ENCODE measurements at regions not wholly inside any gene's neighbourhood (a gene's known extent, or its start where the extent isn't known, plus 50 kb on each side); places are given as distances from the start of the nearest gene placed in this dataset.

DNA sequence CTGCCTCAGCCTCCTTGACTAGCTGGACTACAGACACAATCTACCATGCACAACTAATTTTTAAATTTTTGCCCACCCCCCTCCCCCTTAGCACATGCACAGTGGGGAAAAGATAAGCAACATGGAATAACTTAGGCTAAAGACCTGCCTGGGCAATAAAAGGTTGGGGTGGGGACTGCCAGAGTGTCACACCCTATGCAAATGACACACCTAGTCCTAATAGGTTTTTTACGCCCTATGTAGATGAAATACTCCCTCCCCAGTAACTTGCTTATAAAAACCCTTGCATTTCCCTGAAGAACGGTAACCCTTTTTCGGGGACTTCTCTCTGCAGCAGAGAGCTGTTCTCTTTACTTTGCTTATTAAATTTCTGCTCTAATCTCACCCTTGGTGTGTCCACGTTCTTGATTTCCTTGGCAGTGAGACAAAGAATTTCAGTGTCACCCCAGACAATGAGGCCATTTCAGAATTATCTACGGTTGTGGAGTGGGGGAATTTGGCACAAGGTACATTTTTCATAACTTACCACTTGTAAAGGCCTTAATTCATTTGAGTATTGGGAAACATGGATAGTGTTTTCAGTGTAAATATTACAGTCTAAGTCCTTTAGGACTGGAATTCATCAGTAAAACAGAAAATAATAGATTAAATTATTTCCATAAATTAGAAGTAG is 109.2 kb downstream of the NOL4 start:
- H3K4me1 ChIP-seq: no peaks in the 10 kb centered on the region
- H3K9ac ChIP-seq (ENCODE audit: low read depth in 2 of 2, low read length in 2 of 2): no peak overlapping the region
- no peaks in the 10 kb centered on the region for H3K9me3 ChIP-seq
- intact Hi-C loops (cut with DNase I): no loop called here
- no peaks in the 10 kb centered on the region for H3K36me3 ChIP-seq
- no peak for DNase-seq
- no peaks in the 10 kb centered on the region for H3K27me3 ChIP-seq
- TF ChIP-seq, protein P1, sequence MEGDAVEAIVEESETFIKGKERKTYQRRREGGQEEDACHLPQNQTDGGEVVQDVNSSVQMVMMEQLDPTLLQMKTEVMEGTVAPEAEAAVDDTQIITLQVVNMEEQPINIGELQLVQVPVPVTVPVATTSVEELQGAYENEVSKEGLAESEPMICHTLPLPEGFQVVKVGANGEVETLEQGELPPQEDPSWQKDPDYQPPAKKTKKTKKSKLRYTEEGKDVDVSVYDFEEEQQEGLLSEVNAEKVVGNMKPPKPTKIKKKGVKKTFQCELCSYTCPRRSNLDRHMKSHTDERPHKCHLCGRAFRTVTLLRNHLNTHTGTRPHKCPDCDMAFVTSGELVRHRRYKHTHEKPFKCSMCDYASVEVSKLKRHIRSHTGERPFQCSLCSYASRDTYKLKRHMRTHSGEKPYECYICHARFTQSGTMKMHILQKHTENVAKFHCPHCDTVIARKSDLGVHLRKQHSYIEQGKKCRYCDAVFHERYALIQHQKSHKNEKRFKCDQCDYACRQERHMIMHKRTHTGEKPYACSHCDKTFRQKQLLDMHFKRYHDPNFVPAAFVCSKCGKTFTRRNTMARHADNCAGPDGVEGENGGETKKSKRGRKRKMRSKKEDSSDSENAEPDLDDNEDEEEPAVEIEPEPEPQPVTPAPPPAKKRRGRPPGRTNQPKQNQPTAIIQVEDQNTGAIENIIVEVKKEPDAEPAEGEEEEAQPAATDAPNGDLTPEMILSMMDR (IDR thresholded peaks at IDR 0.05): no peak
- no peak overlapping the region for H3K4me3 ChIP-seq
- no peak overlapping the region for H3K27ac ChIP-seq

DNA sequence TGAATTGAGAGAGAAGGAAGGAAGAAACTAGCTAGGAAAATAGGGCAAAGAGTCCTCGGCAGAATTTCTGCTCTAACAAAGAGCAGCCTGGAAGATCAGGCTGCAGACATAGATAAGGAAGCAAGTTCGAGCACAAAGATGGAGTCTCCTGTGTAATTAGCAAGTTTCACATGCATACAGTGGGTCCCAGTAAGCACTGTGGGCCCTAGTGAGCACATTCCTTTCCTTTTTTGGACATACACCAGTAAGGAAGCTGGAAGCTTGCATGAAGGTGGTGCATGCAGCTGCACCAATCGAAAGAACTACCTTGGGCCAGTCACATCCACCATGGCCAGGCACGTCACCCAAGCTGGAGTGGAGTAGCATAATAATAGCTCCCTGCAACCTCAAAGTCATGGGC is 109.7 kb downstream of the NOL4 start:
- Histone ChIP-seq H3K4me3 (no peak overlapping the region), H3K27me3 (no peaks in the 10 kb centered on the region), H3K4me1 (no peaks in the 10 kb centered on the region), H3K9ac (ENCODE audit: low read depth in 2 of 2, low read length in 2 of 2) (no peak overlapping the region), H3K36me3 (no peaks in the 10 kb centered on the region), H3K27ac (no peak overlapping the region), H3K9me3 (no peaks in the 10 kb centered on the region)
- no peak for DNase-seq
- intact Hi-C loops (cut with DNase I): no loop called here
- TF ChIP-seq, protein P1 (IDR thresholded peaks at IDR 0.05): no peak

DNA sequence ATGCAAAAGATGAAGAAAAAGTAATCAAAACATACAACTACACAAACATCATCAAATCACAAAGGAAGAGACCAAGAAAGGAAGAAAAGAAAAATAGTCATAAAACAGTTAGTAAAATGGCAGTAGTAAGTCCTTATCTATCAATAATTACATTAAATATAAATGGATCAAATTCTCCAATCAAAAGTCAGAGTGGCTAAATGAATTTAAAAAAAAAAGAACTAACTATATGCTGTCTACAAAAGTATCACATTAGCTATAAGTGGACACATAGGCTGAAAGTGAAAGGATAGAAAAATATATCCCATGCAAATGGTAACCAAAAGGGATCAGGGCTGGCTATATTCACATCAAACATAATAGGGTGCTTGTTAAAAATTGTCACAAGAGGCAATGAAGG is 116.5 kb downstream of the NOL4 start:
- DNase-seq: no peak
- H3K27ac ChIP-seq: no peak overlapping the region
- no peak overlapping the region for H3K9ac ChIP-seq (ENCODE audit: low read depth in 2 of 2, low read length in 2 of 2)
- no peaks in the 10 kb centered on the region for H3K36me3 ChIP-seq
- TF ChIP-seq, protein P1 (IDR thresholded peaks at IDR 0.05): no peak
- no peak overlapping the region for H3K4me3 ChIP-seq
- no peaks in the 10 kb centered on the region for H3K27me3 ChIP-seq
- intact Hi-C loops (cut with DNase I): no loop called here
- no peaks in the 10 kb centered on the region for H3K4me1 ChIP-seq
- no peaks in the 10 kb centered on the region for H3K9me3 ChIP-seq

DNA sequence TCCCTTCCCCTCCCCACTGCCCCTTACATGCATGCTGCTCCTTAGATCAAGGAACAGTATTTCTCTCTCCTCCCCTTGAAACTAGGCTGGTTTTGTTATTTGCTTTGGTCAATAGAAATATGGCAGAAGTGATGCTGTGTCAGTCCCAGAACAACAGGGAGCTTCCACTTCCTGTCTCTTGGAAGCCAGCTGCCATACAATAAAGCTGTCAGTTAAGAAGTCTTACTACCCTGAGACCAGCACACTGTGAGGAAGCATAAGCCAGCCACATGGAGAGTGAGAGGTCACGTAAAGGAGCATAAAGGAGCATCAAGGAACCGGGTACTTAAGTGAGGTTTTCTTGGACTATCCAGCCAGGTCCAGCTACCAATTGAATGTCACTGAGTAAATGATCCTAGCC is 126.6 kb downstream of the NOL4 start:
- Histone ChIP-seq H3K9ac (ENCODE audit: low read depth in 2 of 2, low read length in 2 of 2) (no peak overlapping the region), H3K27ac (no peak overlapping the region), H3K4me3 (no peak overlapping the region), H3K4me1 (no peaks in the 10 kb centered on the region), H3K27me3 (no peaks in the 10 kb centered on the region), H3K36me3 (no peaks in the 10 kb centered on the region), H3K9me3 (no peaks in the 10 kb centered on the region)
- TF ChIP-seq, protein P1 (IDR thresholded peaks at IDR 0.05): no peak
- intact Hi-C loops (cut with DNase I): no loop called here
- DNase-seq: no peak

DNA sequence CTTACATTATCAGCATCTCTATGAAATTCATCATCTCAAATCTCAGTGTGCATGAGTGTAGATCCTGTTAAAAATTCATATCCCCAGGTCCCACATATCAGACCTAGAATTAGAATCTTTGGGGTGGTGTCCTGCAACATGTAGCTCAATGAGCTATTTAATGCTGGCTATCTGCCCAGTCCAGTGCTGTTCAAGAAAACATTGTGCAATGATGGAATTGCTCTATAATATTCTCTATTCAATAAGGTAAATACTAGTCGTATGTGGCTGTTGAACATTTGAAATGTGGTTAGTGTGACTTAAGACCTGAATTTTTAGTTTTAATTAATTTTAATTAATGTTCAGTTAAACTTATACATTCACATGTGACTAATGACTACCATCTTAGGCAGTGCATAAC is 127.4 kb downstream of the NOL4 start:
- no peaks in the 10 kb centered on the region for H3K9me3 ChIP-seq
- no peak for DNase-seq
- intact Hi-C loops (cut with DNase I): no loop called here
- TF ChIP-seq, protein P1 (IDR thresholded peaks at IDR 0.05): no peak
- H3K36me3 ChIP-seq: no peaks in the 10 kb centered on the region
- no peak overlapping the region for H3K9ac ChIP-seq (ENCODE audit: low read depth in 2 of 2, low read length in 2 of 2)
- H3K27ac ChIP-seq: no peak overlapping the region
- H3K4me1 ChIP-seq: no peaks in the 10 kb centered on the region
- H3K27me3 ChIP-seq: no peaks in the 10 kb centered on the region
- no peak overlapping the region for H3K4me3 ChIP-seq
